ENCODE measurements at regions not wholly inside any gene's neighbourhood (a gene's known extent, or its start where the extent isn't known, plus 50 kb on each side); places are given as distances from the start of the nearest gene placed in this dataset.

GRCh38 chr5:14060218-14060617 lies 82.9 kb upstream of the TRIO start:
- no peak overlapping the region for H3K4me2 ChIP-seq (ENCODE audit: low read length)
- no peaks in the 10 kb centered on the region for H3F3A ChIP-seq (ENCODE audit: insufficient read depth, low read length)
- H3K27me3 ChIP-seq (ENCODE audit: insufficient read depth, low read length): no peaks in the 10 kb centered on the region
- no peak overlapping the region for H3K27ac ChIP-seq (ENCODE audit: low read depth, low read length, poor library complexity, severe bottlenecking)
- no peaks in the 10 kb centered on the region for H3K9me3 ChIP-seq (ENCODE audit: low read length)
- H3K4me3 ChIP-seq (ENCODE audit: low read depth, low read length, poor library complexity, severe bottlenecking): no peak overlapping the region
- H3K36me3 ChIP-seq (ENCODE audit: insufficient read depth, low read length): no peaks in the 10 kb centered on the region
- TF ChIP-seq CTCF (IDR thresholded peaks at IDR 0.05; ENCODE audit: low read length): no peak
- no peak for TF ChIP-seq EZH2 (IDR thresholded peaks at IDR 0.05; ENCODE audit: borderline replicate concordance, low read length)
- no peaks in the 10 kb centered on the region for H4K20me1 ChIP-seq (ENCODE audit: insufficient read depth, low read length)
- no peaks in the 10 kb centered on the region for H3K4me1 ChIP-seq (ENCODE audit: insufficient read depth, low read length, severe bottlenecking)
- H3K79me2 ChIP-seq (ENCODE audit: insufficient read depth, low read length): no peaks in the 10 kb centered on the region
- H3K9ac ChIP-seq (ENCODE audit: low read length): no peak overlapping the region
- no peak overlapping the region for H2AFZ ChIP-seq (ENCODE audit: low read length)
- no peaks in the 10 kb centered on the region for H3K9me2 ChIP-seq (ENCODE audit: low read depth, low read length)

- no peaks in the 10 kb centered on the region for H3K27me3 ChIP-seq (ENCODE audit: insufficient read depth, low read length)
- no peak overlapping the region for H3K4me2 ChIP-seq (ENCODE audit: low read length)
- TF ChIP-seq EZH2 (IDR thresholded peaks at IDR 0.05; ENCODE audit: borderline replicate concordance, low read length) (no peak), CTCF (IDR thresholded peaks at IDR 0.05; ENCODE audit: low read length) (no peak)
- H3K4me3 ChIP-seq (ENCODE audit: low read depth, low read length, poor library complexity, severe bottlenecking): no peak overlapping the region
- H3K36me3 ChIP-seq (ENCODE audit: insufficient read depth, low read length): no peaks in the 10 kb centered on the region
- H3K9me3 ChIP-seq (ENCODE audit: low read length): no peaks in the 10 kb centered on the region
- no peaks in the 10 kb centered on the region for H3F3A ChIP-seq (ENCODE audit: insufficient read depth, low read length)
- H4K20me1 ChIP-seq (ENCODE audit: insufficient read depth, low read length): no peaks in the 10 kb centered on the region
- no peak overlapping the region for H3K9ac ChIP-seq (ENCODE audit: low read length)
- H3K9me2 ChIP-seq (ENCODE audit: low read depth, low read length): no peaks in the 10 kb centered on the region
- H3K4me1 ChIP-seq (ENCODE audit: insufficient read depth, low read length, severe bottlenecking): no peaks in the 10 kb centered on the region
- H3K79me2 ChIP-seq (ENCODE audit: insufficient read depth, low read length): no peaks in the 10 kb centered on the region
- H3K27ac ChIP-seq (ENCODE audit: low read depth, low read length, poor library complexity, severe bottlenecking): no peak overlapping the region
- no peak overlapping the region for H2AFZ ChIP-seq (ENCODE audit: low read length)
These were observed 83.3 kb upstream of the TRIO start for GRCh38 chr5:14059810-14060209.

GRCh38 chr5:14057289-14057688 lies 85.9 kb upstream of the TRIO start:
- Histone ChIP-seq H4K20me1 (ENCODE audit: insufficient read depth, low read length) (no peaks in the 10 kb centered on the region), H3K27ac (ENCODE audit: low read depth, low read length, poor library complexity, severe bottlenecking) (no peak overlapping the region), H3K9me3 (ENCODE audit: low read length) (no peaks in the 10 kb centered on the region), H3K79me2 (ENCODE audit: insufficient read depth, low read length) (no peaks in the 10 kb centered on the region), H3K9me2 (ENCODE audit: low read depth, low read length) (no peaks in the 10 kb centered on the region), H3K4me1 (ENCODE audit: insufficient read depth, low read length, severe bottlenecking) (no peaks in the 10 kb centered on the region), H3K27me3 (ENCODE audit: insufficient read depth, low read length) (no peaks in the 10 kb centered on the region), H3K9ac (ENCODE audit: low read length) (no peak overlapping the region), H3K4me2 (ENCODE audit: low read length) (no peak overlapping the region), H2AFZ (ENCODE audit: low read length) (no peak overlapping the region), H3K4me3 (ENCODE audit: low read depth, low read length, poor library complexity, severe bottlenecking) (no peak overlapping the region), H3K36me3 (ENCODE audit: insufficient read depth, low read length) (no peaks in the 10 kb centered on the region), H3F3A (ENCODE audit: insufficient read depth, low read length) (no peaks in the 10 kb centered on the region)
- TF ChIP-seq EZH2 (IDR thresholded peaks at IDR 0.05; ENCODE audit: borderline replicate concordance, low read length) (no peak), CTCF (IDR thresholded peaks at IDR 0.05; ENCODE audit: low read length) (no peak)
